ENCODE measurements at regions not wholly inside any gene's neighbourhood (a gene's known extent, or its start where the extent isn't known, plus 50 kb on each side); places are given as distances from the start of the nearest gene placed in this dataset.

- TF ChIP-seq ZNF785 (tag by site-specific recombination; IDR thresholded peaks at IDR 0.05) = no peak
- TF ChIP-seq OVOL3 (tag by site-specific recombination; IDR thresholded peaks at IDR 0.05) = no peak
- TF ChIP-seq ZNF549 (tag by site-specific recombination; IDR thresholded peaks at IDR 0.05) = no peak
- TF ChIP-seq, protein P1, sequence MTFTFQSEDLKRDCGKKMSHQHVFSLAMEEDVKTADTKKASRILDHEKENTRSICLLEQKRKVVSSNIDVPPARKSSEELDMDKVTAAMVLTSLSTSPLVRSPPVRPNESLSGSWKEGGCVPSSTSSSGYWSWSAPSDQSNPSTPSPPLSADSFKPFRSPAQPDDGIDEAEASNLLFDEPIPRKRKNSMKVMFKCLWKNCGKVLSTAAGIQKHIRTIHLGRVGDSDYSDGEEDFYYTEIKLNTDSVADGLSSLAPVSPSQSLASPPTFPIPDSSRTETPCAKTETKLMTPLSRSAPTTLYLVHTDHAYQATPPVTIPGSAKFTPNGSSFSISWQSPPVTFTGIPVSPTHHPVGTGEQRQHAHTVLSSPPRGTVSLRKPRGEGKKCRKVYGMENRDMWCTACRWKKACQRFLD (tag by site-specific recombination; IDR thresholded peaks at IDR 0.05) = no peak
- TF ChIP-seq ZNF621 (tag by site-specific recombination; IDR thresholded peaks at IDR 0.05) = no peak
Measured at GRCh38 chr1:117794073-117794472, 135.3 kb downstream of the GDAP2 start (continued).

DNA sequence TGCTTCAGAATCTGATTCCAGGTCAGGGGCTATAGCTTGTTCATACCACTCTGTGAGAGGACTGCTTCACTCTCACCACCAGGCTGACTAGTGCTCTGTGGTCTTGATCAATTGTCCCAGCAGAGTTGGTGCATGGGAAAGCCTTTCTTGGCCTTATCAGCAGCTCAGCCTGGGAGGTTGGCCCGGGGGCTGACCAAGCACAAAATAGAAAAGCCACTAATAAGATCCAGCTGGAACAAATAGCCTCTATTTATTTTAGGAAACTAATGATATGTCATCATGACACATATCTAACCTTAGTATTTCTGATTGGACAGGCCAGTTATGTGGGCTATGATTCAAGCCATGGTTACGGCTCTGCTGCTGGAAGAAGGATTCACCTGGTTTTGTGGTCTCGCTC is 134.2 kb downstream of the GDAP2 start:
- no peak overlapping the region for H3K4me3 ChIP-seq (ENCODE audit: low read depth, low read length)
- ChIA-PET POLR2A (interaction anchor here (0.6 kb wide), 1 partner anchor 40 kb away, joined by 3 read pairs; no protein-coding TSS in a partner anchor), CTCF (no interaction called here)
- H3K36me3 ChIP-seq (ENCODE audit: control insufficient read depth in 2 of 2, insufficient read depth in 1 of 2, low read length in 2 of 2) = no peaks in the 10 kb centered on the region
- H3K9me3 ChIP-seq (ENCODE audit: control insufficient read depth, insufficient read depth, low read depth, low read length) = no peaks in the 10 kb centered on the region
- no peak for TF ChIP-seq ZNF266 (tag by site-specific recombination; IDR thresholded peaks at IDR 0.05; ENCODE audit: low read depth)
- TF ChIP-seq OVOL3 (tag by site-specific recombination; IDR thresholded peaks at IDR 0.05) = no peak
- TF ChIP-seq ZBTB11 (tag by site-specific recombination; conservative IDR thresholded peaks at IDR 0.05; ENCODE audit: low read depth) = no peak
- TF ChIP-seq ZNF311 (tag by site-specific recombination; IDR thresholded peaks at IDR 0.05; ENCODE audit: borderline replicate concordance) = no peak
- TF ChIP-seq ZNF777 (tag by site-specific recombination; IDR thresholded peaks at IDR 0.05; ENCODE audit: borderline replicate concordance) = no peak
- TF ChIP-seq OSR2 (tag by site-specific recombination; IDR thresholded peaks at IDR 0.05) = no peak
- TF ChIP-seq, protein P2, sequence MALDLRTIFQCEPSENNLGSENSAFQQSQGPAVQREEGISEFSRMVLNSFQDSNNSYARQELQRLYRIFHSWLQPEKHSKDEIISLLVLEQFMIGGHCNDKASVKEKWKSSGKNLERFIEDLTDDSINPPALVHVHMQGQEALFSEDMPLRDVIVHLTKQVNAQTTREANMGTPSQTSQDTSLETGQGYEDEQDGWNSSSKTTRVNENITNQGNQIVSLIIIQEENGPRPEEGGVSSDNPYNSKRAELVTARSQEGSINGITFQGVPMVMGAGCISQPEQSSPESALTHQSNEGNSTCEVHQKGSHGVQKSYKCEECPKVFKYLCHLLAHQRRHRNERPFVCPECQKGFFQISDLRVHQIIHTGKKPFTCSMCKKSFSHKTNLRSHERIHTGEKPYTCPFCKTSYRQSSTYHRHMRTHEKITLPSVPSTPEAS (tag by site-specific recombination; IDR thresholded peaks at IDR 0.05) = no peak
- no peak for TF ChIP-seq ZBTB8A (tag by site-specific recombination; IDR thresholded peaks at IDR 0.05)
- no peak for TF ChIP-seq ZNF223 (tag by site-specific recombination; IDR thresholded peaks at IDR 0.05)
- TF ChIP-seq ZNF610 (tag by site-specific recombination; IDR thresholded peaks at IDR 0.05; ENCODE audit: borderline replicate concordance) = no peak
- TF ChIP-seq YY1 (tag by site-specific recombination; IDR thresholded peaks at IDR 0.05) = no peak
- H3K27ac ChIP-seq (ENCODE audit: extremely low read depth, low read depth, low read length) = no peak overlapping the region
- H3K4me1 ChIP-seq (ENCODE audit: control insufficient read depth, insufficient read depth, low read length) = no peaks in the 10 kb centered on the region

DNA sequence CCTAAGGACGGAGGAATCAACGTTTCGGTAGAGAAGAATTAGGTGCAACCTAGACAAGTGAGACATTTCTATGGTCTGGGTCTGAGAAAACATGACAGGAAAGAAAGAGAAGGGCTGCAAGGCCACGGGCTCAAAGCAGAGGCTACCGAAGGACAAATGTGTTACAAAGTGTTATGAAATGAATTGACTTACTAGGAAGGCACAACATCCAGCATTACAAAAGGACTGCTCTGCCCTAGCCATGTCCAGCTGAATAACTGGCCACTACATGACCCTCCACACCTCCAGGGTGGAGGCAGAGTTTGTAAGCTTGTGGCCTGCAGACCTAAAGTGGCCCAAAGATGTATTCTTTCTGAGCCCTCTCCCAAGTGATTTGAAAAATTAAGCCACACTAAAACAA is 133.6 kb downstream of the GDAP2 start:
- H3K36me3 ChIP-seq (ENCODE audit: control insufficient read depth in 2 of 2, insufficient read depth in 1 of 2, low read length in 2 of 2) = no peaks in the 10 kb centered on the region
- H3K4me1 ChIP-seq (ENCODE audit: control insufficient read depth, insufficient read depth, low read length) = no peaks in the 10 kb centered on the region
- no peak overlapping the region for H3K4me3 ChIP-seq (ENCODE audit: low read depth, low read length)
- H3K27ac ChIP-seq (ENCODE audit: extremely low read depth, low read depth, low read length) = no peak overlapping the region
- ChIA-PET CTCF (no interaction called here), POLR2A (no interaction called here)
- H3K9me3 ChIP-seq (ENCODE audit: control insufficient read depth, insufficient read depth, low read depth, low read length) = no peaks in the 10 kb centered on the region
- TF ChIP-seq ZNF530 (tag by site-specific recombination; IDR thresholded peaks at IDR 0.05; ENCODE audit: low read depth) = no peak
- no peak for TF ChIP-seq ZNF529 (tag by site-specific recombination; IDR thresholded peaks at IDR 0.05; ENCODE audit: insufficient replicate concordance)
- no peak for TF ChIP-seq ZNF311 (tag by site-specific recombination; IDR thresholded peaks at IDR 0.05; ENCODE audit: borderline replicate concordance)
- TF ChIP-seq GFI1B (tag by site-specific recombination; IDR thresholded peaks at IDR 0.05) = no peak

Data from HEK293 (cell line).